Esophagus squamous epithelium (tissue), 4 donors: ENCODE measurements at regions not wholly inside any gene's neighbourhood (a gene's known extent, or its start where the extent isn't known, plus 50 kb on each side); places are given as distances from the start of the nearest gene placed in this dataset.

Source experiments
- POLR2A ChIP-seq, 4 donors: fragments of 450-650 bp; IDR thresholded peaks; one replicate each; pipeline ENCODE4 v1.6.1; 2017; ENCODE audit warnings: antibody characterized with exemption in 4 of 4, mild to moderate bottlenecking in 4 of 4, moderate library complexity in 3 of 4
- TF ChIP-seq, protein P1 (sequence below), 6 experiments: fragments of 450-650 bp in 4 of 6; fragments of 200-600 bp in 2 of 6; sonication (generic) in 2 of 6; IDR thresholded peaks; one replicate each; pipeline ENCODE4 v1.5.1; 2016 to 2019; ENCODE audit warnings: antibody characterized with exemption in 6 of 6, mild to moderate bottlenecking in 4 of 6, moderate library complexity in 4 of 6

DNA sequence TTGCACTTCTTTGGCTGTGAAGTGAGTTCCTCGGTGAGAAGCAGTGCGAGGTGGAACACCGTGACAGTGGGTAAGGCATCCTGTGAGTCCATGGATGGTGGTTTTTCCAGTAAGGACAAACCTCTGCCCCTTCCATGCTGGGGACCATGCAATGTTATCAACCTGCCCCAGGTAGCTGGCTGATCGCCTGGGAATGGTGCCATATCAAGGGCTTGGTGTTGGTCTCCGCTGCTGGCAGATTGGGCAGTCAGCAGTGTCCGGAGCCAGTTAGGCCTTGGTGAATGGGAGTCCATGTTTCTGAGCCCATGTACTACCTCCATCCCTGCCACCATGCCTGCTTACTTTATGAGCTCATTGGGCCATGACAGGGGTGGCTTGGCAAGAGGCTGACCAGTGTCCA is 114.7 kb upstream of the C14orf180 start:
- TF ChIP-seq, protein P1, sequence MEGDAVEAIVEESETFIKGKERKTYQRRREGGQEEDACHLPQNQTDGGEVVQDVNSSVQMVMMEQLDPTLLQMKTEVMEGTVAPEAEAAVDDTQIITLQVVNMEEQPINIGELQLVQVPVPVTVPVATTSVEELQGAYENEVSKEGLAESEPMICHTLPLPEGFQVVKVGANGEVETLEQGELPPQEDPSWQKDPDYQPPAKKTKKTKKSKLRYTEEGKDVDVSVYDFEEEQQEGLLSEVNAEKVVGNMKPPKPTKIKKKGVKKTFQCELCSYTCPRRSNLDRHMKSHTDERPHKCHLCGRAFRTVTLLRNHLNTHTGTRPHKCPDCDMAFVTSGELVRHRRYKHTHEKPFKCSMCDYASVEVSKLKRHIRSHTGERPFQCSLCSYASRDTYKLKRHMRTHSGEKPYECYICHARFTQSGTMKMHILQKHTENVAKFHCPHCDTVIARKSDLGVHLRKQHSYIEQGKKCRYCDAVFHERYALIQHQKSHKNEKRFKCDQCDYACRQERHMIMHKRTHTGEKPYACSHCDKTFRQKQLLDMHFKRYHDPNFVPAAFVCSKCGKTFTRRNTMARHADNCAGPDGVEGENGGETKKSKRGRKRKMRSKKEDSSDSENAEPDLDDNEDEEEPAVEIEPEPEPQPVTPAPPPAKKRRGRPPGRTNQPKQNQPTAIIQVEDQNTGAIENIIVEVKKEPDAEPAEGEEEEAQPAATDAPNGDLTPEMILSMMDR (IDR thresholded peaks at IDR 0.05), result no peak
- TF ChIP-seq POLR2A (IDR thresholded peaks at IDR 0.05), result no peak
